OCI-LY7 (cell line): ENCODE measurements at regions not wholly inside any gene's neighbourhood (a gene's known extent, or its start where the extent isn't known, plus 50 kb on each side); places are given as distances from the start of the nearest gene placed in this dataset.

ENCODE experiments used
- EZH2phosphoT487 ChIP-seq: fragments of 200-600 bp; sonication (generic); IDR thresholded peaks from 2 replicates; pipeline ENCODE4 v1.6.1; 2018; ENCODE audit warnings: low read depth, borderline replicate concordance, mild to moderate bottlenecking, mixed run types, antibody characterized with exemption, low read length, moderate library complexity, mixed read lengths
- TF ChIP-seq, protein P1 (sequence below): fragments of 200-600 bp; sonication (generic); conservative IDR thresholded peaks from 2 replicates; pipeline ENCODE4 v1.5.1; 2014; ENCODE audit warnings: mild to moderate bottlenecking, antibody characterized with exemption, low read length, moderate library complexity, mixed read lengths

DNA sequence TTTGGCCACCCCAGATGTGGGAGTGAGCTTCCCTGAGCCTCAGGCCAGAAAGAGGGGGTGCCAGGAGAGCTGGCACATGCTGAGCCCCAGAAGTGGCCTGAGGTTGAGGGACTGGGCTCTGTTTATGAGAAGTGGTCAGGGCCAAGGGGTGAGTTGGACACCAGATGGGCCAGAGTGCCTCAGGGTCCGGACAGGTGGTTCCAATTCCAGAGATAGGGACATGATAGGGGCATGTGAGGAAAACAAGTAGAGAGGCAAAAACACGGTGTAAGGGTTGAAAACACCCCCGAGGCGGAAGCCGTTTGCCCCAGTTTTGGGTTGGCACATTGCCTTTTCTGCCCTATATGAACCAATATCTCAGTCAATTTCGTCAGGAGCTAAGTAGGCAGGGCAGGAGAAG is 125.6 kb upstream of the NFIB start:
- TF ChIP-seq, protein P1, sequence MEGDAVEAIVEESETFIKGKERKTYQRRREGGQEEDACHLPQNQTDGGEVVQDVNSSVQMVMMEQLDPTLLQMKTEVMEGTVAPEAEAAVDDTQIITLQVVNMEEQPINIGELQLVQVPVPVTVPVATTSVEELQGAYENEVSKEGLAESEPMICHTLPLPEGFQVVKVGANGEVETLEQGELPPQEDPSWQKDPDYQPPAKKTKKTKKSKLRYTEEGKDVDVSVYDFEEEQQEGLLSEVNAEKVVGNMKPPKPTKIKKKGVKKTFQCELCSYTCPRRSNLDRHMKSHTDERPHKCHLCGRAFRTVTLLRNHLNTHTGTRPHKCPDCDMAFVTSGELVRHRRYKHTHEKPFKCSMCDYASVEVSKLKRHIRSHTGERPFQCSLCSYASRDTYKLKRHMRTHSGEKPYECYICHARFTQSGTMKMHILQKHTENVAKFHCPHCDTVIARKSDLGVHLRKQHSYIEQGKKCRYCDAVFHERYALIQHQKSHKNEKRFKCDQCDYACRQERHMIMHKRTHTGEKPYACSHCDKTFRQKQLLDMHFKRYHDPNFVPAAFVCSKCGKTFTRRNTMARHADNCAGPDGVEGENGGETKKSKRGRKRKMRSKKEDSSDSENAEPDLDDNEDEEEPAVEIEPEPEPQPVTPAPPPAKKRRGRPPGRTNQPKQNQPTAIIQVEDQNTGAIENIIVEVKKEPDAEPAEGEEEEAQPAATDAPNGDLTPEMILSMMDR: no peak
- no peak for TF ChIP-seq EZH2phosphoT487
